GM23338 (cell line): ENCODE measurements at regions not wholly inside any gene's neighbourhood (a gene's known extent, or its start where the extent isn't known, plus 50 kb on each side); places are given as distances from the start of the nearest gene placed in this dataset.
A peak's percentile ranks its signal among the peaks of the same experiment; 100 is the strongest.

Experiments
- ATAC-seq: fragments of 200-7000 bp; cut with Tn5 transposase; 3 replicates; pipeline ENCODE4 v1.9.1; 2020
- DNase-seq: peaks from one replicate; pipeline ENCODE4 v3.0.0-alpha.2; 2015; ENCODE audit warnings: low spot score
- H2AFZ ChIP-seq: fragments of 200-600 bp; sonication (generic); 2 replicates; pipeline ENCODE4 v1.8.0; 2016; ENCODE audit warnings: antibody characterized with exemption, mild to moderate bottlenecking, moderate library complexity
- H3F3A ChIP-seq: fragments of 200-600 bp; sonication (generic); replicated peaks from 2 replicates; pipeline ENCODE4 v1.8.0; 2017; ENCODE audit warnings: antibody characterized with exemption, mixed run types, low read depth
- H3K27ac ChIP-seq: fragments of 200-600 bp; sonication (generic); 2 replicates; pipeline ENCODE4 v1.6.1; 2016; ENCODE audit warnings: low read depth
- H3K27me3 ChIP-seq: fragments of 200-600 bp; sonication (generic); 2 replicates; pipeline ENCODE4 v1.8.0; 2016; ENCODE audit warnings: mild to moderate bottlenecking, mixed run types, moderate library complexity; ENCODE audit not compliant: insufficient read depth
- H3K36me3 ChIP-seq: fragments of 200-600 bp; sonication (generic); 2 replicates; pipeline ENCODE4 v1.8.0; 2016; ENCODE audit warnings: mild to moderate bottlenecking; ENCODE audit not compliant: insufficient read depth
- H3K4me1 ChIP-seq: fragments of 200-600 bp; sonication (generic); 2 replicates; pipeline ENCODE4 v1.8.0; 2016; ENCODE audit warnings: mild to moderate bottlenecking, moderate library complexity; ENCODE audit not compliant: insufficient read depth
- H3K4me2 ChIP-seq: fragments of 200-600 bp; sonication (generic); 2 replicates; pipeline ENCODE4 v1.7.1; 2017; ENCODE audit warnings: mixed run types
- H3K4me3 ChIP-seq: fragments of 200-600 bp; sonication (generic); 2 replicates; pipeline ENCODE4 v1.6.1; 2016; ENCODE audit warnings: mixed run types
- H3K79me2 ChIP-seq: fragments of 200-600 bp; sonication (generic); replicated peaks from 2 replicates; pipeline ENCODE4 v1.8.0; 2017; ENCODE audit warnings: mild to moderate bottlenecking; ENCODE audit not compliant: insufficient read depth
- H3K9me2 ChIP-seq: fragments of 200-600 bp; sonication (generic); 2 replicates; pipeline ENCODE4 v1.8.0; 2017; ENCODE audit not compliant: insufficient read depth
- H4K20me1 ChIP-seq: fragments of 200-600 bp; sonication (generic); replicated peaks from 2 replicates; pipeline ENCODE4 v1.8.0; 2017; ENCODE audit warnings: mild to moderate bottlenecking; ENCODE audit not compliant: insufficient read depth
- H3K27ac Mint-ChIP-seq: 2 replicates; pipeline ENCODE4 v1.8.0; 2020; ENCODE audit warnings: inconsistent platforms, mild to moderate bottlenecking, moderate library complexity, mixed read lengths
- H3K27me3 Mint-ChIP-seq: 3 replicates; pipeline ENCODE4 v1.8.0; 2022; ENCODE audit warnings: low read depth, mild to moderate bottlenecking, moderate library complexity, mixed read lengths, inconsistent platforms; ENCODE audit not compliant: insufficient read depth, poor library complexity
- H3K36me3 Mint-ChIP-seq: 3 replicates; pipeline ENCODE4 v1.8.0; 2021; ENCODE audit warnings: low read depth, mild to moderate bottlenecking, inconsistent platforms, moderate library complexity, mixed read lengths
- H3K4me1 Mint-ChIP-seq: 3 replicates; pipeline ENCODE4 v1.8.0; 2020; ENCODE audit warnings: mild to moderate bottlenecking, inconsistent platforms, mixed read lengths
- H3K4me3 Mint-ChIP-seq: 3 replicates; pipeline ENCODE4 v1.8.0; 2021; ENCODE audit warnings: moderate library complexity, mild to moderate bottlenecking, inconsistent platforms, mixed read lengths
- H3K9me3 Mint-ChIP-seq: 3 replicates; pipeline ENCODE4 v1.8.0; 2020; ENCODE audit warnings: moderate library complexity, mild to moderate bottlenecking, inconsistent platforms, mixed read lengths
- CREB1 ChIP-seq: fragments of 250-450 bp; sonication (Bioruptor Pico); IDR thresholded peaks from 2 replicates; pipeline ENCODE4 v1.5.0; 2020; ENCODE audit warnings: low read depth, mild to moderate bottlenecking, moderate library complexity
- EZH2 ChIP-seq: fragments of 200-600 bp; sonication (generic); IDR thresholded peaks from one replicate; pipeline ENCODE4 v1.8.0; 2017; ENCODE audit warnings: antibody characterized with exemption, mild to moderate bottlenecking, low read depth; ENCODE audit not compliant: unreplicated experiment
- JUNB ChIP-seq: IDR thresholded peaks from one replicate; pipeline ENCODE4 v1.6.1; 2016; ENCODE audit warnings: antibody characterized with exemption; ENCODE audit not compliant: unreplicated experiment
- NANOG ChIP-seq: IDR thresholded peaks from 2 replicates; pipeline ENCODE4 v1.6.1; 2016; ENCODE audit warnings: antibody characterized with exemption, borderline replicate concordance
- ZNF331 ChIP-seq: fragments of 250-450 bp; sonication (Bioruptor Pico); IDR thresholded peaks from 2 replicates; pipeline ENCODE4 v1.5.0; 2020; ENCODE audit warnings: low read depth, mild to moderate bottlenecking, moderate library complexity
- ZNF462 ChIP-seq: fragments of 250-450 bp; sonication (Bioruptor Pico); IDR thresholded peaks from 2 replicates; pipeline ENCODE4 v1.5.0; 2020; ENCODE audit warnings: mild to moderate bottlenecking, moderate library complexity
- TF ChIP-seq, protein P1 (sequence below), 2 experiments: fragments of 200-600 bp in 1 of 2; sonication (generic) in 1 of 2; conservative IDR thresholded peaks; 2 replicates each; pipeline versions ENCODE4 v1.5.1 to v1.6.1; 2016 to 2017; ENCODE audit warnings: antibody characterized with exemption in 2 of 2, low read depth in 2 of 2, mild to moderate bottlenecking in 2 of 2, moderate library complexity in 1 of 2
- TF ChIP-seq, protein P2 (sequence below): IDR thresholded peaks from 2 replicates; pipeline ENCODE4 v1.6.1; 2016; ENCODE audit warnings: antibody characterized with exemption

GRCh38 chr4:160193787-160194186 is 1090.9 kb downstream of the RAPGEF2 start:
- Mint-ChIP-seq H3K9me3 (no peaks in the 10 kb centered on the region; the same call in 2 of the 3 replicates), H3K27ac (no peak overlapping the region), H3K4me1 (no peaks in the 10 kb centered on the region), H3K36me3 (no peaks in the 10 kb centered on the region), H3K4me3 (no peak overlapping the region), H3K27me3 (no peaks in the 10 kb centered on the region)
- H3K4me2 ChIP-seq: no peak overlapping the region
- TF ChIP-seq, protein P1, sequence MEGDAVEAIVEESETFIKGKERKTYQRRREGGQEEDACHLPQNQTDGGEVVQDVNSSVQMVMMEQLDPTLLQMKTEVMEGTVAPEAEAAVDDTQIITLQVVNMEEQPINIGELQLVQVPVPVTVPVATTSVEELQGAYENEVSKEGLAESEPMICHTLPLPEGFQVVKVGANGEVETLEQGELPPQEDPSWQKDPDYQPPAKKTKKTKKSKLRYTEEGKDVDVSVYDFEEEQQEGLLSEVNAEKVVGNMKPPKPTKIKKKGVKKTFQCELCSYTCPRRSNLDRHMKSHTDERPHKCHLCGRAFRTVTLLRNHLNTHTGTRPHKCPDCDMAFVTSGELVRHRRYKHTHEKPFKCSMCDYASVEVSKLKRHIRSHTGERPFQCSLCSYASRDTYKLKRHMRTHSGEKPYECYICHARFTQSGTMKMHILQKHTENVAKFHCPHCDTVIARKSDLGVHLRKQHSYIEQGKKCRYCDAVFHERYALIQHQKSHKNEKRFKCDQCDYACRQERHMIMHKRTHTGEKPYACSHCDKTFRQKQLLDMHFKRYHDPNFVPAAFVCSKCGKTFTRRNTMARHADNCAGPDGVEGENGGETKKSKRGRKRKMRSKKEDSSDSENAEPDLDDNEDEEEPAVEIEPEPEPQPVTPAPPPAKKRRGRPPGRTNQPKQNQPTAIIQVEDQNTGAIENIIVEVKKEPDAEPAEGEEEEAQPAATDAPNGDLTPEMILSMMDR (conservative IDR thresholded peaks at IDR 0.05; ENCODE audit: low read depth in 2 of 2): peak; percentile 16 to 39; a peak in 3 of 4 replicates
- TF ChIP-seq NANOG: no peak
- no peaks in the 10 kb centered on the region for H4K20me1 ChIP-seq
- H3K27me3 ChIP-seq: no peaks in the 10 kb centered on the region
- no peak overlapping the region for H2AFZ ChIP-seq
- peaks cover 1% of the 10 kb centered on the region; the same call in 1 of the 2 replicates for H3K9me2 ChIP-seq
- H3K4me1 ChIP-seq: no peaks in the 10 kb centered on the region
- H3K36me3 ChIP-seq: no peaks in the 10 kb centered on the region
- ATAC-seq: no peak
- H3F3A ChIP-seq: no peaks in the 10 kb centered on the region
- peak; percentile 10 for DNase-seq
- H3K79me2 ChIP-seq: no peaks in the 10 kb centered on the region
- no peak overlapping the region for H3K4me3 ChIP-seq
- H3K27ac ChIP-seq: no peak overlapping the region

DNA sequence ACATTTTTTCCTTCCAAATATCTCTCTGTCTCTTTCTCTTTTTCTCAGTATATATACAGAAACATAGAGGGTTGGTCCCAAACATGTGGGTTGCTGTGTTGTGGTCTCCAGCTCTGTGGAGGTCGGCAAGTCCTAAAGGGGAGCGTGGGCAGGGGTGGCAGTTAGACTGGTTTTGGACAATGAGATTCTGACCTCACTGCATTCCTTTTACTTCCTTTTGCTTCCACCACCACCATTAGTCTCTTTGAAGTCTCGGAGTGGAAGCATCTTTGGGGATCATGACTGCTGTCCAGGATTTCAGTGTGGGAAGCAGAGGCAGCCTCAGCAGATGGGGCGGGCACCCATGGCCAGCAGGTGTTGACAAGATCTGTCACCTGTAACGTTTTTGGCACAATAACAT is 1091.8 kb downstream of the RAPGEF2 start:
- peaks cover 4% of the 10 kb centered on the region for H3K36me3 Mint-ChIP-seq
- TF ChIP-seq ZNF462 (CRISPR knock-in tag) (no peak), EZH2 (no peak), JUNB (no peak), CREB1 (CRISPR knock-in tag) (no peak), ZNF331 (CRISPR knock-in tag) (no peak), NANOG (no peak)
- TF ChIP-seq, protein P1 (conservative IDR thresholded peaks at IDR 0.05; ENCODE audit: low read depth in 2 of 2): no peak
- TF ChIP-seq, protein P2, sequence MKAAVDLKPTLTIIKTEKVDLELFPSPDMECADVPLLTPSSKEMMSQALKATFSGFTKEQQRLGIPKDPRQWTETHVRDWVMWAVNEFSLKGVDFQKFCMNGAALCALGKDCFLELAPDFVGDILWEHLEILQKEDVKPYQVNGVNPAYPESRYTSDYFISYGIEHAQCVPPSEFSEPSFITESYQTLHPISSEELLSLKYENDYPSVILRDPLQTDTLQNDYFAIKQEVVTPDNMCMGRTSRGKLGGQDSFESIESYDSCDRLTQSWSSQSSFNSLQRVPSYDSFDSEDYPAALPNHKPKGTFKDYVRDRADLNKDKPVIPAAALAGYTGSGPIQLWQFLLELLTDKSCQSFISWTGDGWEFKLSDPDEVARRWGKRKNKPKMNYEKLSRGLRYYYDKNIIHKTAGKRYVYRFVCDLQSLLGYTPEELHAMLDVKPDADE: no peak

More for the DNA sequence above, 1091.8 kb downstream of the RAPGEF2 start:
- Mint-ChIP-seq H3K4me1 (no peaks in the 10 kb centered on the region), H3K27me3 (no peaks in the 10 kb centered on the region), H3K9me3 (peaks cover 2% of the 10 kb centered on the region), H3K27ac (no peak overlapping the region), H3K4me3 (no peak overlapping the region)
- H3K9me2 ChIP-seq: peaks cover 4% of the 10 kb centered on the region; the same call in 1 of the 2 replicates
- H3K4me2 ChIP-seq: no peak overlapping the region
- ATAC-seq (no peak), DNase-seq (peak; percentile 0)
- H3K4me3 ChIP-seq: no peak overlapping the region
- no peaks in the 10 kb centered on the region for H4K20me1 ChIP-seq
- H3F3A ChIP-seq: no peaks in the 10 kb centered on the region
- no peaks in the 10 kb centered on the region for H3K27me3 ChIP-seq
- H3K4me1 ChIP-seq: no peaks in the 10 kb centered on the region
- H2AFZ ChIP-seq: no peak overlapping the region
- H3K79me2 ChIP-seq: no peaks in the 10 kb centered on the region
- no peaks in the 10 kb centered on the region for H3K36me3 ChIP-seq
- H3K27ac ChIP-seq: no peak overlapping the region
